T-helper 1 cell (primary cell): ENCODE measurements at regions not wholly inside any gene's neighbourhood (a gene's known extent, or its start where the extent isn't known, plus 50 kb on each side); places are given as distances from the start of the nearest gene placed in this dataset.
"Not testable (repeated sequence)": the region's sequence is repeated elsewhere in the genome, so short reads cannot be mapped to it uniquely, and the experiment has no call there.

Experiments used
- DNase-seq, 5 donors: peaks; one replicate each; pipeline ENCODE4 v3.0.0-alpha.2; 2012 to 2020

DNA sequence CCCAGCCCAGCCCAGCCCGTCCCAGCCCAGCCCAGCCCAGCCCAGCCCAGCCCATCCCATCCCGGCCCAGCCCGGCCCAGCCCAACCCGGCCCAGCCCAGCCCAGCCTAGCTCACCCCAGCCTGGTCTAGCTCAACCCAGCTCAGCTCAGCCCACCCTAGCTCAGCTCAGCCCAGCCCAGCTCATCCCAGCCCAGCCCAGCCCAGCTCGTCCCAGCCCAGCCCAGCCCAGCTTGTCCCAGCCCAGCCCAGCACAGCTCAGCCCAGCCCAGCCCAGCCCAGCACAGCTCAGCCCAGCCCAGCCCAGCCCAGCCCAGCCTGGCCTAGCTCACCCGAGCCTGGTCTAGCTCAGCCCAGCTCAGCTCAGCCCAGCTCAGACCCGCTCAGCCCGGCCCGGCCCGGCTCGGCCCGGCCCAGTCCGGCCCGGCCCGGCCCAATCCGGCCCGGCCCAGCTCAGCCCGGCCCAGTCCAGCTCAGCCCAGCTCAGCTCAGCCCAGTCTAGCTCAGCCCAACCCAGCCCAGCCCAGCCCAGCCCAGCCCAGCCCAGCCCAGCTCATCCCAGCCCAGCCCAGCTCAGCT is 184.7 kb downstream of the TMEM121 start:
- no peak for DNase-seq

DNA sequence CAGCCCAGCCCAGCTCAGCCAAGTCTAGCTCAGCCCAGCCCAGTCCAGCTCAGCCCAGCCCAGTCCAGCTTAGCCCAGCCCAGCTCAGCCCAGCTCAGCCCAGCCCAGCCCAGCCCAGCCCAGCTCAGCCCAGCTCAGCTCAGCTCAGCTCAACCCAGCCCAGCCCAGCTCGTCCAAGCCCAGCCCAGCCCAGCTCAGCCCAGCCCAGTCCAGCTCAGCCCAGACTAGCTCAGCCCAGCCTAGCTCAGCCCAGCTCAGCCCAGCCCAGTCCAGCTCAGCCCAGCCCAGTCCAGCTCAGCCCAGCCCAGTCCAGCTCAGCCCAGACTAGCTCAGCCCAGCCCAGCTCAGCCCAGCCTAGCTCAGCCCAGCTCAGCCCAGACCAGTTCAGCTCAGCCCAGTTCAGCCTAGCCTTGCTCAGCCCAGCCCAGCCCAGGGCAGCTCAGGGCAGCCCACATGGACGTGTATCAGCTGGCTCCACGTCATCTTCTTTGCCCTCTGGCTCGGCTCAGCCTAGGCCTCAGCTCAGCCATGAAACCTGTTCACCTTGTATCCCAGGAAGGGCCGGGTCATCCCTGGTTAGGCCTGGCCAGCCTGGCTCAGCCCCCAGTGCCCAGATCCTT is 185.6 kb downstream of the TMEM121 start:
- no peak for DNase-seq

DNA sequence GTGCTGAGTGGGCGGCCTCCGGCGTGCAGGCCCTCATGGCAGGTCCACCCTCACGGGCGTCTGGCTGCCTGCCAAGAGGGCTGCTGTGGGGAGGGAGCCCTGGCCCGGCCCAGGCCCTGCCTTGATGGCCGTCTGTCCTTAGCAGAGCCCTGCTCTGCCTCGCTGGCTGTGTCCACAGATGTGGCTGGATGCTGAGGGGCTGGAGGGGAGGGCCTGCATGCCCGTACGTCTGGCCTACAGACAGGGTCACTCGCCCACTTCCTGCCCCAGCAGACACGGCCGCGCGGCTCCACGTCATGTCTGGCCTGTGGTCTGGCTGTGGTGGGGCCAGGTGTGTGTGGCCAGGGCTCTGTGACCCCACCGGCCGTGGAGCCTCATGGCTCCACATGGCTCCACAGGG is 186.3 kb downstream of the TMEM121 start:
- not testable (repeated sequence) for DNase-seq

DNA sequence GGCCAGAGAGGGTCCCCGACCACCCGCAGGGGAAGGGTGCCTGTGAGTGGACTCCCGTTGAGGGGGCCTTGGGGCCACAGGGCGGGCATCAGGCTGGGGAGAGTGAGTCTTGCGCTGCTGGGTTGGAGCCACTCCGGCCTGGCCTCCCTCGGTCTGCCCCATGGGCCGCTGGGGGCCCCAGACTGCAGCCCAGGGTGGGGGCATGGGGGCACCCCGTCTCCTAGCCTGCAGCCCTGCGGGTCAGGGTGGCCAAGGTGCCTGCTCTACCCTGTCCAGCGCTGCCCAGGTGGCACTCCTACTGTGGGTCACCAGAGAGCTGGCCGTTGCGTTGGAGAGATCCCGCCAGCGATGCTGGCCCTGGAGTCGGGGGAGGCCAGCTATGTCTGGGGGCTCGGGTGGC is 186.8 kb downstream of the TMEM121 start:
- DNase-seq = not testable (repeated sequence)

DNA sequence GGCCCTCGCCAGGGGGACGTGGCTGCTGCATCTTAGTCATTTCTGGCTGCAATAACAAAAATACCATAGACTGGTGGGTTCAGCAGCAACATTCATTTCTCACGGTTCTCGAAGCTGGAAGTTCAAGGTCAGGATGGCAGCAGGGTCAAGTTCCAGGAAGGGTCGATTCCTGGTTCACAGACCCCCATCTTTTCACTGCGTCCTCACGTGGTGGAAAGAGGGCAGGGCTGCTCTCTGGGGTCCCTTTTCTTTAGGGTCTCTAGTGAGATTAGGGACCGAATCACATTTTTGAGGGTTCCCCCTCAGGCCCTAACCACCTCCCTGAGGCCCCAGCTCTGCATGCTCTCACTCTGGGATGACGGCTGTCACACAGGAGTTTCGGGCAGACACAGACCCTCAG is 187.5 kb downstream of the TMEM121 start:
- not testable (repeated sequence) for DNase-seq

DNA sequence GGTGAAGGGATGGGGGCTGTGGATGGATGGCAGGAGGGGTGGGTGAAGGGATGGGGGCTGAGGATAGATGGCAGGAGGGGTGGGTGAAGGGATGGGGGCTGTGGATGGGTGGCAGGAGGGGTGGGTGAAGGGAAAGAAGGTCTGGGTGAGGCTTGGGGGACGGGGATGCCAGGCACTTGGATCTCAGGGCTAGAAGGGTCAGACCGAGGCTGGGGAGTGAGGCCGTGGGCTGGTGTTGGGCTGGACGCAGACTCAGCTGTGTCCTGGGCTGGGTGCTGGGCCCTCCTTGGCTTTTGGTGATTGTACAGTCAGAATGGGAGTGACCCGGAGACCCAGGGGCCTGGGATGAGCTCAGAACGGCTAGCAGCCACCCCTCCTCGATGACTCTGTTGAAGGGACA is 192.4 kb downstream of the TMEM121 start:
- DNase-seq = not testable (repeated sequence)

DNA sequence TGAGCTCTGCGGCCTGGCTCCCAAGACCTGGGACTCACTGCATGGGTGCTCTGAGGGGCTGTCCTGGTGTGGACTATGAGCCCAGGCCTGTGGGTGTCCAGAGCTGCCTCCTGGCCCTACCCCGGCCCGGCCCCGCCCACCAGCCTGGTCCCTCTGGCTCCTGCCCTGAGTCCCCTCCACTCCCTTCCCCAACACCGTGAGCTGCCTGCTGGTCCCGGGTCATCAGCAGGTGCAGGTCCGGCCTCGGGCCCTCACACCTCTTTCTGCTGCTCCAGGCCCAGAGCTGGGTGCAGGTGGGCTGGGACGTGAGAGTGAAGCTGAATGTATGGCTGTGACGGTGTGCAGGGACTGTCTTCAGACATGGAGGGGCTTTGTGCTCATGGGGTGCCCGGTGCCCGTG is 193.7 kb downstream of the TMEM121 start:
- DNase-seq = not testable (repeated sequence)

DNA sequence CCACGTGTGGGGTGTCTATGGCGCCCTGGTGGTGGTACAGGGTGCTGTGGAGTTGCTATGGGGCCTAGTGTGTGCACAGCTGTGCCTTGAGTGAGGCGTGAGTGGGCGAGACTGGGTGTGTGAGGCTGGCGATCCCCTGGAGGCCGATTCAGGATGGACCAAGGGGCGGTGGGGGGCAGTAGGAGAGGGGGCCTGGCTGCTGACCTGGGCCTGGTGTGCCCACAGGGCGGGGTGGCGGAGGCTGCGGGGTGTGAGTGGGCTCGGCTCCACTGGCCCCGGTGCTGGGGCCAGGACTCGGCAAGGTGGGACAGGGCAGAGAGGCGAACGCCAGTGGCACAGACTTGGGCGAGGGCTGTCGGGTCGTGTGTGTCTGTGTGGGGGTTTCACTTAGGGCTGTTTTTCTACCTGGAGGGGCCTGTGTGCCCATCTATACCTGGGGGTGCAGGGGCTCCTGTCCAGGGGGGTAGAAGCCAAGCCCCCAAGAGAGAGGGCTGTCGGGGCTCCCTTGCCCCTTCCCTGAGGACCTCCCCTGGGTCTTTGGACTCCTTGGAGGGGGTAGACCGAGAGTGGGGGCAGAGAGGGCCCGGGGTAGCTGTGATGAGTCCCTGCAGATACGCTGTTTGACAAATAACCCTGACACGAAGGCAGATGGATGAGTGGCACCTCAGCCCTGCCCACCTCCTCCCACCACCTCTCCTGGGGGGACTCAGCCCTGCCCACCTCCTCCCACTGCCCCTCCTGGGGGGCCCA is 194.6 kb downstream of the TMEM121 start:
- DNase-seq = not testable (repeated sequence)

DNA sequence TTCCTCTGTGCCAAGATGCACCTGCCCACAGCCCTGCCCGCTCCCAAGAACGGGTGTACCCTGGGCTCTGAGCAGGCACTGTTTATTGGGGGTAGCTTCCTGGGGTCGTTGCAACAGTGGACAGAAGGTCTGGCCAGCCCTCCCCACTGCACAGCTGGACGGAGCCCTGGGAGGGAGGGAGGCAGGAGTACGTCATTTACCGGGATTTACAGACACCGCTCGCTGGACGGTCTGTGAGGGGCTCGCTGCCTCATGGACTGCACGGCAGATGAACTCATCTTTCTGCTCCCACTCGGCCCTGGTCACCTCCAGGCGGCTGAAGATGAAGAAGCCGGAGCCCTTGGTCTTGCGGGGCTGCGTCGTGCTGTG is 195.2 kb downstream of the TMEM121 start:
- DNase-seq = not testable (repeated sequence)

DNA sequence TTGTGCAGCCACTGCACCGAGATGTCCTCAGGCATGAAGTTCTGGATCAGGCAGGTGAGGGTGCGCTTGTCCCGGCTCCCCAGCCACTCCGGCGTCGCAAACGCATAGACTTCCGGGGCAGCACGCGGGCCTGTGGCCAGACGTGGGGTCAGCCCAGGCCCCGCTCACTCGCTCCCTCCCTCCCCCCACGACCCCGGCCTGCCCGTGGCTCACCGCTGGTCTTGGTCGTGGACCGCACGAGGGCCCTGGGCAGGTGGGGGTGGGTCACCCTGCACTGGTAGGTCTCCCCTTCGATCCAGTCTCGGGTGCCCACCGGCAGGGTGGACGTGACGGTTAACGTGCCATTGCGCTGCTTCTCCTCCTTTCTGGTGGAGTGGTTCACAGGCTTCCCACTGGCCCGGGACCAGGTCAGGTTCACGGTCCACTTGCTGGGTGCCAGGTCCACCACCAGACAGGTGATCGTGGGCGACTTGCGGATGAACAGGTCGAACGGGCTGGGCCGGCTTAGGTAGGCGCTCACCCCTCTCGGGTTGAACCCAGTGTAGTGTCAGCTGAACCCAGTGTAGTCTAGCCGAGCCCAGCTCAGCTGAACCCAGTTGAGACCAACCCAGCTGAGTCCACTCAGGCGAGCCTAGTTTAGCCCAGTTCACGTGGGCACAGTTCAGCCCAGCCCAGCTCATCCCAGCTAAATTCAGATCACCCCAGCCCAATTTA is 195.8 kb downstream of the TMEM121 start:
- DNase-seq = not testable (repeated sequence)

DNA sequence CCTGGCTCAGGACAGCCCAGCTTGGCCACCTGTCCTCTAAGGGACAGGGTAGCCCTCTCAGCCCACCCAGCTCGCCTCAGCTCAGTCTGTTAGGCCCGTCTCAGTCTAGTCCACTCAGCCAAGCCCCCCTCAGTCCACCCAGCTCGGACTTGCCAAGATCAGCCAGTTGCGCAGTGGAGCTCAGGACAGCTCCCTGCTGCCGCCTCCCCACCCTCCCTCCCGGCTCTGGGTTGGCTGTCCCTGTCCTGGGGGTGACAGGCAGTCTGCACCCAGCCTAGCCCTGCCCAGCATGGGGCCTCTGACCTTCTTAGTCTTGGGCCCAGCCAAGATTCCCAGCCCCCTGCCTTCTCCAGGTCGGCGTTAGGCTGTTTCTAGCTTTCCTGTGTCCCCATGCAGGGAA is 196.9 kb downstream of the TMEM121 start:
- not testable (repeated sequence) for DNase-seq

DNA sequence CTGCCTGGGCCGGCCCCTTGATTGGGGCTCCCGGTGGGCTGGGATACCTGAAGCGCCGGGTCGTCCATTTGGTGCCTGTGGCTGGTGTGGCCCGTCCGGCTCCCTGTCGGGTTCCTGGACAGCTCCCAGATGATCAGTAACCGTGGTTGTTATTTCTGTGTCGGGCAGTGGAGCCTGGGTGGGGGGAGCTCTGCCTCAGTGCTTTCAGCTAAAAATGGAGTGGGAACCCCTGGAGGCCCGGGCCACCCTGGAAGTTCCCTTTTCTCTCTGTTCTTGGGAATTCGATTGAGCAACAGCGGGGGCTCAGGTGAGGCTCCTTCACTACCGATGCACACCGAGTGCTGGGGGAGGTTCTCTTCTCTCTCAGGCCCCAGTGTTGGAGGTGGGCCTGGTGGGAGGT is 197.4 kb downstream of the TMEM121 start:
- not testable (repeated sequence) for DNase-seq

DNA sequence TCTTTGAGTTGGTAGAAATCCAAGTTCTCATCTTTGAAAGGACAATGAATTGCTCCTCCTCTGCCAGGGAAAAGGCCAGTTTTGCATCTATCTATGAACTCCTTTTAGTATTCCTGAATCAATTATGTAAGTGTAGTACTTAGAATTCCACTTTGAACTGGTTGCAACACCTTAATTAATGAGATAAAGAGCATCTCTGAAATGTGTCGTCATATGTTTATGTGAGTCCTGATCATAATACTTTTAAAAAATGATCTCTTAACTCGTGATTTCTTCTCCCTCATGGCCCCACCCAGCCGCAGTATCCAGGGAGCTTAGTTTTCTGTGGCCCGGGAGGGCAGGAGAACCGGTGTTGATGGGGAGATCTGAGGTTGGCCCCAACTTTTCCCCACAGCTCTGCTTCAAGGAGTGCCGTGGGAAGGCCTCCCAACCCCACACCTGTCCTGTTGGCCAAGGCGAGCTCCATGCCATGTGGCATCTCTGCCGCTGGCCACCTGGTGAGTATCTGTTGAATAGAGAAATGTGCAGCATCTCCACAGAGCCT is 203.5 kb downstream of the TMEM121 start:
- not testable (repeated sequence) for DNase-seq

DNA sequence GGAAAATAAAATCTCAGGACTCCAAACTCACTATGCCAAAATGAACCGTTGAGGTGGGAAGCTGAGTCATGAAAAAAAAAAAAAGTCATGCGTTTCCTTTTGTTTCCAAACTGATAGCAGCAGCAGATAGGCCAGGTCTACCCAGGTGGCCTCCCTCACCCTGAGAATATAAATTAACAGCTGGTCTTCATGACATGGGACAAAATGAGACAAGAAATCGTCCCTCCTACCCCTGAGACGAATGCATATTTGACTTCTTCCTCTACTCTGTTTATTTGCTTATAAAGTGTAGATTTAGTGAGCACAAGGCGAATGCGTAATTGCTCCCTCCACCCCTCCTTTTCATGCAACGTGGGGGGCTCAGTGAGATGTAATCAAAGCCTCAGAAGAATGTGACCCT is 204.3 kb downstream of the TMEM121 start:
- not testable (repeated sequence) for DNase-seq

DNA sequence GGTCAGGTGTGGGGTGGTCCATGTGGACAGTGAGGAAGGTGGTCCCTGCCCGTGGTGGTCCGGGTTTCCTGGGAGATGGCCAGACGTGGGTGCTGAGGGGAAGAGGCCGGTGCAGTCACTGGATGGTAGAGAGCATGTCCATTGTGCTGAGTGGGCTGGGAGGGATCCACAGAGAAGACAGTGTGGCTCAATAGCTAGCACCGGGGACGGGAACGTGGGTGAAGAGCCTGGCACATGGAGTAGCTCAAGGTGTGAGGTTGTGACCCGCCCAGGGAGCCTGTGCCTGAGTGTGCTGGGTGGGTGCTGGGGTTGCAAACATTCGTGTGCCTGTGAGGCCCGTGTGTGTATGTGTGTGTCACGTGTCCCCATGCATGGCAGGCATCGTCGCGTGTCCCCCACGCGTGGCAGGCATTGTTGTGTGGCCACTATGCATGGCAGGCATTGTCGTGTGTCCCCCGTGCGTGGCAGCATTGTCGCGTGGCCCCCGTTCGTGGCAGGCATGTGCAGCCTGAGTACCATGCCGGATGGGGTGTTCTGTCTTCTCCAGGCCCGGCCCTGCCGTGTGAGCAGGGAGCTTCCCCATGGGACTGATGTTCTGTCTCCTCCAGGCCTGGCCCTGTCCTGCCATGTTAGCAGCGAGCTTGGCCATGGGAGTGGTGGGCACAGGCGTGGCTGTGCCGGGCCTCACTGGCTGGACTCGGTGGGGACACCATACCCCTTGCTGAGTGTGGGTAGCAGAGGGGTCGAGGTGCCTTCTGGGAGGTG is 205.0 kb downstream of the TMEM121 start:
- not testable (repeated sequence) for DNase-seq

DNA sequence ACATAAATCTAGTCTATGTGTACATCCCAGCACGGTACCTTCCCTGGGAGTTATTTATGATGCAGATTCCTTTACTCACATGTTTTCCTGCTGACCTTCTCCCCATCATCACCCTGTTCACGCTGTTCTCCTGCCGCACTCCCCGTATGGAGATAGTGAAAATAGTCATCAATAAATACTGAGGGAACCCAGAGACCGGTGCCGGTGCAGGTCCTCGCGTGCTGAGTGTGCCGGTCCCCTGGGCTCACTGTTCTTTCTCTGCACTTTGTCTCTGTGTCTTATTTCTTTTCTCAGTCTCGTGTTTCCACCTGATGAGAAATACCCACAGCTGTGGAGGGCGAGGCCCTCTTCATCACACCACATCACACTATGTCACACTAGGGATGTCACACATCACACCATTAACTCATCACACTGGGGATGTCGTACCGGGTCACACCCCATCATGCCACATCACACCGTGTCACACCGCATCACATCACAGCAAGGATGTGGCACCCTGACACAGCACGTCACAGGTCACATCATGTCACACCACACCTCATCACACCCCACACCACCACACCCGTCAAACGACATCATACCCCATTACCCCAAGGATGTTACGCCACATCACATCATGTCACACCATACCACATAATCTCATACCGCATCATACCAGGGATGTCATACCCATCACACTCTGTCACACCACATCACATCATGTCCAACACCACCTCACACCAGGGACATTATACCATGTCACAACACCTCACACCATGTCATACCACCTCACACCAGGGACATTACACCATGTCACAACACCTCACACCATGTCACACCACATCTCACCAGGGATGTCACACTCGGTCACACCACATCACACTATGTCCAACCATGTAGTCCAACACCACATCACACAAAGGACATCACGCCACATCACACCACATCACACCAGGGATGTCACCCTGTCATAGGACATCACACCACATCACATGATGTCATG is 207.0 kb downstream of the TMEM121 start:
- no peak for DNase-seq

DNA sequence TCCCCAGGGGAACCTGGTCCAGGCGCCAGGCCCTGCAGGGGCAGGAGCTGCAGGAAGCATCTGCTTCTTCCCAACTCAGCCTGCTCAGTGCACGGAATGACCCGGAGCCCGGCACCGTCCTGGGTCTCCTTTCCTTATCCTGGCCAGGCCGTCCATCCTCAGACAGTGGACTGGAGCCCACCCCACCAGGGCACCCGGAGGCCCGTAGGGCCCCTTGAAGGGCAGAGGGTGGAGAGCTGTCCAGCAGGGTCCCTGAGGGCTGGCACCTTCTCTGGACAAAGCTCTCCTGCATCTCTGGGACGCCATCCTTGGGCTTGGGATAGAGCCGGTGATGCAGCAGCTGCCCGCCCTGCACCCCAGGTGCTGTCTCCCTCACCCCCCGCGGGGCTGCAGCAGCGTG is 207.9 kb downstream of the TMEM121 start:
- DNase-seq = not testable (repeated sequence)

DNA sequence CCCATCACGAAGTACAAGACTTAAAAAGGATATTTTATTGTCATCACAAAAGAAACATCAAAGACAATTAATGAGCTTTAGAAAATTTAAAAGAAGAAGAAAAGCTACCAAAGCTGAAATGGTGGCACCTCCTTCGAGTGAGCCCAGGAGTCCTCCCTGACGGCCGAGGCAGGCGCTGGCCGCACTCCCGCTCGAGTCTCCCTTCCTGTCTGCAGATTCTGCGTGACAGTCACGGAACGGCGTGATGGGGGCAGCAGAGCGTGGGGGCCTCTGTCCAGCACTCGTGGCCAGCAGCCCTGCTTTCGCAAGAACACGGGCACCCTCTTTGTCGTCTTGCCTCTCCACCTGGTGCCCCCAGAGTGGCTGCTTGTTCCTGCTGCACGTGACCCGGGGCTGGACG is 209.9 kb downstream of the TMEM121 start:
- not testable (repeated sequence) for DNase-seq

DNA sequence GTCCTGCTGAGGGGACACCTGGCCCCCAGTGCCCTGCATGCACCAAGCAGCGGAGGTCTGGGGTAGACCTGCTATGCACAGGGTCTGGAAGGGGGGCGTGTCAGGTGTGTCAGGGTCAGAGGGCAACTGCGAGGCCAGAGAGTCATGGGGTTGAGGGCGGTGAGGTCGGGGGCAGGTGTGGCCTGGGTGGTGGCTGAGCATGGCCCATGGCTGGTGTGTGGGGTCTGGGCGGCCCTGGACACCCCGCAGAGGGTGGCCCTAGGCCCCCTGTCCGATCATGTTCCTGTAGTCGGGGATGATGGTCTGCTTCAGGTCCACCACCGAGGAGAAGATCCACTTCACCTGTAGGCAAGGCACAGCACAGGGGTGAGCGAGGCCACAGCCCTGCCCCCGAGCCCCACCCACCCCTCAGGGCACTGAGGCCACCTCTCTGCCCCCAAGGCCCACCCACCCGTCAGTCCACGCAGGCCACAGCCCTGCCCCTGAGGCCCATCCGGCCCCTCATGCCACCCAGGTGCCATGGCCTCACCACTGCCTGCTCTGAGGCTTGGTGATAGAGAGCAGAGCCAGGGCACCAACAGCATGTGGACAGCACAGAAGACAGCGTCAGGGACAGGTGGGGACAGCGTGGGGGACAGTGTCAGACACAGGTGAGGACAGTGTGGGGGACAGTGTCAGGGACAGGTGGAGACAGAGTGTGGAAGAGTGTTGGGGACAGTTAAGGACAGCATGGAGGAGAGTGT is 211.3 kb downstream of the TMEM121 start:
- DNase-seq = no peak

DNA sequence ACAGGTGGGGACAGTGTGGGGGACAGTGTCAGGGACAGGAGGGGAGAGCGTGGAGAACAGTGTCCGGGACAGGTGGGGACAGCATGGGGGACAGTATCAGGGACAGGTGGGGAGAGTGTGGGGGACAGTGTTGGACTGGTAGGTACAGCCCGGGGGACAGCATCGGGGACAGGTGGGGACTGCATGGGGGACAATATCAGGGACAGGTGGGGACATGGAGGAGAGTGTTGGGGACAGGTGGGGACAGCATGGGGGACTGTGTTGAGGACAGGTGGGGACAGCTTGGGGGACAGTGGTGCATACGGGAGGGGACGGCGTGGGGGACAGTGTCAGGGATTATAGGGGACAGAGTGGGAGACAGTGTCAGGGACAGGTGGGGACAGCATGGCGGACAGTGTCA is 212.3 kb downstream of the TMEM121 start:
- no peak for DNase-seq
